SK-N-SH treated with all-trans-retinoic acid at 6 μM for 48 hours (cell line): ENCODE measurements at regions not wholly inside any gene's neighbourhood (a gene's known extent, or its start where the extent isn't known, plus 50 kb on each side); places are given as distances from the start of the nearest gene placed in this dataset.

Source experiments
- ATAC-seq: fragments of 200-7000 bp; cut with Tn5 transposase; 3 replicates; pipeline ENCODE4 v1.9.1; 2020; ENCODE audit warnings: mild to moderate bottlenecking, moderate library complexity
- BACH2 ChIP-seq: fragments of 250-450 bp; sonication (Bioruptor Pico); IDR thresholded peaks from 2 replicates; pipeline ENCODE4 v1.9.0; 2021; ENCODE audit warnings: mild to moderate bottlenecking, borderline replicate concordance
- CSDC2 ChIP-seq: fragments of 250-450 bp; sonication (Bioruptor Pico); IDR thresholded peaks from 2 replicates; pipeline ENCODE4 v1.5.0; 2020; ENCODE audit warnings: mild to moderate bottlenecking, moderate library complexity
- ESRRG ChIP-seq: fragments of 250-450 bp; sonication (Bioruptor Pico); IDR thresholded peaks from 2 replicates; pipeline ENCODE4 v1.6.1; 2021; ENCODE audit warnings: mild to moderate bottlenecking
- ISL1 ChIP-seq: fragments of 250-450 bp; sonication (Bioruptor Pico); IDR thresholded peaks from 2 replicates; pipeline ENCODE4 v2.1.2; 2022; ENCODE audit warnings: mild to moderate bottlenecking, moderate library complexity
- OSR1 ChIP-seq: fragments of 250-450 bp; sonication (Bioruptor Pico); IDR thresholded peaks from 2 replicates; pipeline ENCODE4 v1.8.0; 2022; ENCODE audit warnings: moderate library complexity, mild to moderate bottlenecking, inconsistent platforms
- PATZ1 ChIP-seq: fragments of 250-450 bp; sonication (Bioruptor Pico); IDR thresholded peaks from 2 replicates; pipeline ENCODE4 v1.8.0; 2020; ENCODE audit warnings: mild to moderate bottlenecking, moderate library complexity, borderline replicate concordance
- POU6F1 ChIP-seq: fragments of 250-450 bp; sonication (Bioruptor Pico); IDR thresholded peaks from 2 replicates; pipeline ENCODE4 v1.8.0; 2021; ENCODE audit warnings: low read depth, mild to moderate bottlenecking, moderate library complexity, borderline replicate concordance
- PPARA ChIP-seq: fragments of 250-450 bp; sonication (Bioruptor Pico); IDR thresholded peaks from 2 replicates; pipeline ENCODE4 v1.5.0; 2020; ENCODE audit warnings: mild to moderate bottlenecking, borderline replicate concordance
- SNAI2 ChIP-seq: fragments of 250-450 bp; sonication (Bioruptor Pico); IDR thresholded peaks from 2 replicates; pipeline ENCODE4 v1.5.0; 2020; ENCODE audit warnings: mild to moderate bottlenecking, moderate library complexity
- TCF4 ChIP-seq: fragments of 250-450 bp; sonication (Bioruptor Pico); IDR thresholded peaks from 2 replicates; pipeline ENCODE4 v1.8.0; 2021; ENCODE audit warnings: mild to moderate bottlenecking, moderate library complexity, borderline replicate concordance
- TOX ChIP-seq: fragments of 250-450 bp; sonication (Bioruptor Pico); IDR thresholded peaks from 2 replicates; pipeline ENCODE4 v1.8.0; 2021; ENCODE audit warnings: mild to moderate bottlenecking, moderate library complexity, borderline replicate concordance
- TSHZ2 ChIP-seq: fragments of 250-450 bp; sonication (Bioruptor Pico); IDR thresholded peaks from 2 replicates; pipeline ENCODE4 v1.5.0; 2020; ENCODE audit warnings: mild to moderate bottlenecking, moderate library complexity
- ZC3H10 ChIP-seq: fragments of 250-450 bp; sonication (Bioruptor Pico); IDR thresholded peaks from 2 replicates; pipeline ENCODE4 v1.5.1; 2021; ENCODE audit warnings: mild to moderate bottlenecking, moderate library complexity
- ZFP3 ChIP-seq: fragments of 250-450 bp; sonication (Bioruptor Pico); IDR thresholded peaks from 2 replicates; pipeline ENCODE4 v1.5.0; 2020; ENCODE audit warnings: mild to moderate bottlenecking, moderate library complexity
- ZFP30 ChIP-seq: fragments of 450-650 bp; formaldehyde crosslinking; IDR thresholded peaks from 2 replicates; pipeline ENCODE4 v1.5.0; 2022; ENCODE audit warnings: mild to moderate bottlenecking, moderate library complexity
- ZNF565 ChIP-seq: fragments of 450-650 bp; formaldehyde crosslinking; conservative IDR thresholded peaks from 2 replicates; pipeline ENCODE4 v1.5.0; 2020; ENCODE audit warnings: low read depth, mild to moderate bottlenecking, moderate library complexity
- ZNF70 ChIP-seq: fragments of 450-650 bp; formaldehyde crosslinking; IDR thresholded peaks from 2 replicates; pipeline ENCODE4 v1.5.0; 2020; ENCODE audit warnings: mild to moderate bottlenecking, moderate library complexity
- ZNF8 ChIP-seq: fragments of 450-650 bp; formaldehyde crosslinking; IDR thresholded peaks from 2 replicates; pipeline ENCODE4 v1.5.0; 2020; ENCODE audit warnings: mild to moderate bottlenecking, moderate library complexity
- TF ChIP-seq, protein P1 (sequence below): fragments of 250-450 bp; sonication (Bioruptor Pico); IDR thresholded peaks from 2 replicates; pipeline ENCODE4 v1.5.1; 2020; ENCODE audit warnings: low read depth, mild to moderate bottlenecking, moderate library complexity
- TF ChIP-seq, protein P2 (sequence below): fragments of 250-450 bp; sonication (Bioruptor Pico); IDR thresholded peaks from 2 replicates; pipeline ENCODE4 v1.5.1; 2021; ENCODE audit warnings: mild to moderate bottlenecking, moderate library complexity

GRCh38 chr11:112784323-112785073 is 176.7 kb upstream of the NCAM1 start:
- ATAC-seq, result peak; percentile 87
- TF ChIP-seq TSHZ2 (CRISPR knock-in tag) (peak; percentile 49; the same call in 1 of the 2 replicates), ISL1 (CRISPR knock-in tag) (peak; percentile 66), ZC3H10 (CRISPR knock-in tag) (no peak), TCF4 (CRISPR knock-in tag) (peak; percentile 80), SNAI2 (CRISPR knock-in tag) (0 out of 2 replicates have a peak, but pooled peaks have one; percentile 29), TOX (CRISPR knock-in tag) (peak; percentile 42; the same call in 1 of the 2 replicates)
- TF ChIP-seq, protein P1, sequence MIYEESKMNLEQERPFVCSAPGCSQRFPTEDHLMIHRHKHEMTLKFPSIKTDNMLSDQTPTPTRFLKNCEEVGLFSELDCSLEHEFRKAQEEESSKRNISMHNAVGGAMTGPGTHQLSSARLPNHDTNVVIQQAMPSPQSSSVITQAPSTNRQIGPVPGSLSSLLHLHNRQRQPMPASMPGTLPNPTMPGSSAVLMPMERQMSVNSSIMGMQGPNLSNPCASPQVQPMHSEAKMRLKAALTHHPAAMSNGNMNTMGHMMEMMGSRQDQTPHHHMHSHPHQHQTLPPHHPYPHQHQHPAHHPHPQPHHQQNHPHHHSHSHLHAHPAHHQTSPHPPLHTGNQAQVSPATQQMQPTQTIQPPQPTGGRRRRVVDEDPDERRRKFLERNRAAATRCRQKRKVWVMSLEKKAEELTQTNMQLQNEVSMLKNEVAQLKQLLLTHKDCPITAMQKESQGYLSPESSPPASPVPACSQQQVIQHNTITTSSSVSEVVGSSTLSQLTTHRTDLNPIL (CRISPR knock-in tag), result no peak

DNA sequence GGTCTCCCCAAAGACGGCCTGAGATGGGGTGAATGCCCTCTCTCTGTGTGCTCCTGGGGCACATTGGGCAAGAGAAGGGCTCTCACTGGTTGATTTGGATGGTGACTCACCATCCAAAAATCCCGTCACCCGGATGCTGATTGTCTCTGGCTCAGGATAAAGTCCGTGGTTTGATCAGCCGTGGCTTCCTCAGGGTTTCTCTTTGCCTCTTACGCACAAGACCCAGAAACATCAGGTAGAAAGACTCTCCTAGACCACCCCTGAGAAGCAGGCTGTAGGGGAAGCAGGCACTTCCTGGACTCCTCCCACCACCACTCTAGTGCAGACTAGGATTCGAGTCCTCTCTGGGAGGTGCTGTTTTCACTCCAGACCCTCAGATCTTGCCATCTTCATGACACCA is 176.1 kb upstream of the NCAM1 start:
- ATAC-seq, result peak; percentile 59
- TF ChIP-seq ZFP30 (CRISPR knock-in tag) (no peak), SNAI2 (CRISPR knock-in tag) (no peak), ZFP3 (no peak), ESRRG (CRISPR knock-in tag) (no peak), TOX (CRISPR knock-in tag) (no peak), ZNF8 (CRISPR knock-in tag) (no peak), OSR1 (CRISPR knock-in tag) (no peak), BACH2 (CRISPR knock-in tag) (no peak), CSDC2 (CRISPR knock-in tag) (no peak), POU6F1 (CRISPR knock-in tag) (no peak), ZNF70 (CRISPR knock-in tag) (no peak), TSHZ2 (CRISPR knock-in tag) (no peak), ISL1 (CRISPR knock-in tag) (no peak), PATZ1 (CRISPR knock-in tag) (no peak), ZNF565 (no peak), PPARA (CRISPR knock-in tag) (no peak)
- TF ChIP-seq, protein P1 (CRISPR knock-in tag), result no peak
- TF ChIP-seq, protein P2, sequence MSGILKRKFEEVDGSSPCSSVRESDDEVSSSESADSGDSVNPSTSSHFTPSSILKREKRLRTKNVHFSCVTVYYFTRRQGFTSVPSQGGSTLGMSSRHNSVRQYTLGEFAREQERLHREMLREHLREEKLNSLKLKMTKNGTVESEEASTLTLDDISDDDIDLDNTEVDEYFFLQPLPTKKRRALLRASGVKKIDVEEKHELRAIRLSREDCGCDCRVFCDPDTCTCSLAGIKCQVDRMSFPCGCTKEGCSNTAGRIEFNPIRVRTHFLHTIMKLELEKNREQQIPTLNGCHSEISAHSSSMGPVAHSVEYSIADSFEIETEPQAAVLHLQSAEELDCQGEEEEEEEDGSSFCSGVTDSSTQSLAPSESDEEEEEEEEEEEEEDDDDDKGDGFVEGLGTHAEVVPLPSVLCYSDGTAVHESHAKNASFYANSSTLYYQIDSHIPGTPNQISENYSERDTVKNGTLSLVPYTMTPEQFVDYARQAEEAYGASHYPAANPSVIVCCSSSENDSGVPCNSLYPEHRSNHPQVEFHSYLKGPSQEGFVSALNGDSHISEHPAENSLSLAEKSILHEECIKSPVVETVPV (CRISPR knock-in tag), result no peak
